Neural progenitor cell (in vitro differentiated cells): ENCODE measurements at regions not wholly inside any gene's neighbourhood (a gene's known extent, or its start where the extent isn't known, plus 50 kb on each side); places are given as distances from the start of the nearest gene placed in this dataset.
A peak's percentile ranks its signal among the peaks of the same experiment; 100 is the strongest.
"Not testable (repeated sequence)": the region's sequence is repeated elsewhere in the genome, so short reads cannot be mapped to it uniquely, and the experiment has no call there.

ENCODE experiments used
- DNase-seq: peaks from one replicate; pipeline ENCODE4 v3.0.0-alpha.2; 2016; ENCODE audit warnings: low spot score
- H2AFZ ChIP-seq: fragments of 200-600 bp; sonication (generic); replicated peaks from 2 replicates; pipeline ENCODE4 v1.6.1; 2016; ENCODE audit warnings: antibody characterized with exemption
- H3F3A ChIP-seq: fragments of 200-600 bp; sonication (generic); 2 replicates; pipeline ENCODE4 v1.6.1; 2016; ENCODE audit warnings: antibody characterized with exemption, low read depth
- H3K27ac ChIP-seq: fragments of 200-600 bp; sonication (generic); 2 replicates; pipeline ENCODE4 v1.5.1; 2016; ENCODE audit warnings: mild to moderate bottlenecking
- H3K27me3 ChIP-seq: fragments of 200-600 bp; sonication (generic); 2 replicates; pipeline ENCODE4 v1.6.1; 2016; ENCODE audit warnings: mild to moderate bottlenecking, moderate library complexity
- H3K36me3 ChIP-seq: fragments of 200-600 bp; sonication (generic); 2 replicates; pipeline ENCODE4 v1.5.1; 2016
- H3K4me1 ChIP-seq: fragments of 200-600 bp; sonication (generic); 2 replicates; pipeline ENCODE4 v1.6.1; 2016; ENCODE audit warnings: mixed run types
- H3K4me2 ChIP-seq: fragments of 200-600 bp; sonication (generic); 2 replicates; pipeline ENCODE4 v1.6.1; 2016
- H3K4me3 ChIP-seq: fragments of 200-600 bp; sonication (generic); 2 replicates; pipeline ENCODE4 v1.5.1; 2016
- H3K79me2 ChIP-seq: fragments of 200-600 bp; sonication (generic); 2 replicates; pipeline ENCODE4 v1.6.1; 2016; ENCODE audit warnings: low read depth
- H3K9ac ChIP-seq: fragments of 200-600 bp; sonication (generic); 2 replicates; pipeline ENCODE4 v1.6.1; 2016
- H3K9me3 ChIP-seq: fragments of 200-600 bp; sonication (generic); 2 replicates; pipeline ENCODE4 v1.5.1; 2016; ENCODE audit warnings: low read depth
- H4K20me1 ChIP-seq: fragments of 200-600 bp; sonication (generic); 2 replicates; pipeline ENCODE4 v1.6.1; 2016; ENCODE audit warnings: low read depth
- H3K27ac Mint-ChIP-seq: 3 replicates; pipeline ENCODE4 v1.8.0; 2021; ENCODE audit warnings: mixed read lengths
- H3K27me3 Mint-ChIP-seq: 2 replicates; pipeline ENCODE4 v1.8.0; 2022; ENCODE audit warnings: low read depth, mild to moderate bottlenecking, inconsistent platforms, moderate library complexity, mixed read lengths; ENCODE audit not compliant: insufficient read depth
- H3K36me3 Mint-ChIP-seq: 3 replicates; pipeline ENCODE4 v1.8.0; 2021; ENCODE audit warnings: mixed read lengths
- H3K4me1 Mint-ChIP-seq: 3 replicates; pipeline ENCODE4 v1.8.0; 2021; ENCODE audit warnings: mixed read lengths
- H3K4me3 Mint-ChIP-seq: 3 replicates; pipeline ENCODE4 v1.8.0; 2021; ENCODE audit warnings: mild to moderate bottlenecking, moderate library complexity, mixed read lengths
- H3K9me3 Mint-ChIP-seq: 3 replicates; pipeline ENCODE4 v1.8.0; 2020; ENCODE audit warnings: mixed read lengths
- EZH2 ChIP-seq: fragments of 200-600 bp; sonication (generic); IDR thresholded peaks from 2 replicates; pipeline ENCODE4 v1.6.1; 2017; ENCODE audit warnings: antibody characterized with exemption, mild to moderate bottlenecking, moderate library complexity
- EZH2phosphoT487 ChIP-seq: fragments of 200-600 bp; sonication (generic); IDR thresholded peaks from 2 replicates; pipeline ENCODE4 v1.6.1; 2017; ENCODE audit warnings: antibody characterized with exemption
- TF ChIP-seq, protein P1 (sequence below): fragments of 200-600 bp; sonication (generic); IDR thresholded peaks from 2 replicates; pipeline ENCODE4 v1.5.1; 2017; ENCODE audit warnings: antibody characterized with exemption, mild to moderate bottlenecking

DNA sequence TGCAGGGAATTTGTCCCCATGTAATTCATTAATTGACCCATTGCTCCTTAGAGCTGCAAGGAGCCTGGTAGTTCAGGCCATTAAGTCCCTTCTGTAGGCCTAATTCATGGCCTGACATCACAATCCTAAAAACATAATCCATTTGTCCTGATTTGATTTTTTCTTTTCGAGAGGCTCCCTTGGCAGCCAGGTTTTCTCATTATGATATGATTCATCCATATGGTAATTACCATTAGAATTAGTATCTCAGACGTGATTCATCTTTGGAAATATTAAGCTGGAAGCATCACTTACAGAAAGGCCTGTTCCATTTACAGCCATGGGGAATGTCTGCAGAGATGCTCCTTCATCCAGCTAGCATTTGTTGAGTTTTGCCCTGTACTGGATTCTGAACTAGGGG, 128.5 kb downstream of the PLCE1 start:
- no peak overlapping the region for H3K27ac Mint-ChIP-seq
- Histone ChIP-seq H3K4me3 (no peak overlapping the region), H3K27me3 (no peaks in the 10 kb centered on the region), H3K9me3 (no peaks in the 10 kb centered on the region), H3K27ac (no peak overlapping the region), H3K79me2 (no peaks in the 10 kb centered on the region), H3F3A (no peaks in the 10 kb centered on the region), H2AFZ (no peak overlapping the region), H3K9ac (no peak overlapping the region), H3K36me3 (no peaks in the 10 kb centered on the region), H3K4me2 (no peak overlapping the region), H3K4me1 (peaks cover 24% of the 10 kb centered on the region), H4K20me1 (no peaks in the 10 kb centered on the region)
- TF ChIP-seq EZH2 = no peak
- TF ChIP-seq, protein P1, sequence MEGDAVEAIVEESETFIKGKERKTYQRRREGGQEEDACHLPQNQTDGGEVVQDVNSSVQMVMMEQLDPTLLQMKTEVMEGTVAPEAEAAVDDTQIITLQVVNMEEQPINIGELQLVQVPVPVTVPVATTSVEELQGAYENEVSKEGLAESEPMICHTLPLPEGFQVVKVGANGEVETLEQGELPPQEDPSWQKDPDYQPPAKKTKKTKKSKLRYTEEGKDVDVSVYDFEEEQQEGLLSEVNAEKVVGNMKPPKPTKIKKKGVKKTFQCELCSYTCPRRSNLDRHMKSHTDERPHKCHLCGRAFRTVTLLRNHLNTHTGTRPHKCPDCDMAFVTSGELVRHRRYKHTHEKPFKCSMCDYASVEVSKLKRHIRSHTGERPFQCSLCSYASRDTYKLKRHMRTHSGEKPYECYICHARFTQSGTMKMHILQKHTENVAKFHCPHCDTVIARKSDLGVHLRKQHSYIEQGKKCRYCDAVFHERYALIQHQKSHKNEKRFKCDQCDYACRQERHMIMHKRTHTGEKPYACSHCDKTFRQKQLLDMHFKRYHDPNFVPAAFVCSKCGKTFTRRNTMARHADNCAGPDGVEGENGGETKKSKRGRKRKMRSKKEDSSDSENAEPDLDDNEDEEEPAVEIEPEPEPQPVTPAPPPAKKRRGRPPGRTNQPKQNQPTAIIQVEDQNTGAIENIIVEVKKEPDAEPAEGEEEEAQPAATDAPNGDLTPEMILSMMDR = no peak
- TF ChIP-seq EZH2phosphoT487 = no peak
- H3K4me3 Mint-ChIP-seq = no peak overlapping the region
- no peak for DNase-seq
- H3K27me3 Mint-ChIP-seq = peaks cover 2% of the 10 kb centered on the region
- no peaks in the 10 kb centered on the region for H3K36me3 Mint-ChIP-seq
- H3K4me1 Mint-ChIP-seq = peaks cover 6% of the 10 kb centered on the region
- peaks cover 3% of the 10 kb centered on the region for H3K9me3 Mint-ChIP-seq

DNA sequence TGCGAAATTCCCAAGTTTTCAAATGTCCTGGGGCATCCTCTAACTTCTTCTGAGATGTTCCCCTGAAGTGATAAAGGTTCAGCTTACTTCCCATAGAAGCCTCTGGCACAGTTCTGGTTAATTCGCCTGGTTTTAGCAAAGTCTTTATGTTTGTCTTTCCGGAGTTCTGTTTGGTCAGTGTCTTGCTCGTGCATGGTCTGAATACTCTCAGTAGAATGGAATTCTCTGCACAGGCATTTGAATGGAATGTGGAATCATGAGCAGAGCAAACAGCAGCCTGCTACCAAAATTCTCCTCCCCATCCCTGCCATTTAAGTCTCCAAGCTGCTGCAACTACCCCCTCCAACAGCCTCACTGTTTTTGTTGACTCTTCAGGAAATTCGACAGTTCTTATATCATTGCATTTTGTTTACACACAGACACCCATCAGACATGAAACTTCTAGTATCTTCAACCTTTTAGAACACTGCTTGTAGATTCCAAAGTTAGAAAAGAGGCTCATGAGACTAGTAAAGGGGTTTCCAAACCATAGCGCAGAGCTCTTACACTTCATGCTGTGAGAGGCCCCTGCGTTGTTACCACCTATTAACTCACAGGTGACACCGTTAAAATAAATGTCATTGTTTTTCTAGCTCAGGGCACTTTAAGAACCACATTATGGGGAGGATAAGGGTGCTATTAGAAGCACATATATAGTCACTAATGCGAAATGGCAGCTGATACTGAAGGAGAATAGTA, 129.7 kb downstream of the PLCE1 start:
- H2AFZ ChIP-seq = peak overlapping the region; percentile 30
- H3F3A ChIP-seq = no peaks in the 10 kb centered on the region
- peak overlapping the region; percentile 6 for H3K4me2 ChIP-seq
- H3K27me3 ChIP-seq = no peaks in the 10 kb centered on the region
- TF ChIP-seq EZH2 = no peak
- TF ChIP-seq, protein P1 = no peak
- TF ChIP-seq EZH2phosphoT487 = no peak
- H3K4me1 ChIP-seq = peaks cover 24% of the 10 kb centered on the region
- H3K9ac ChIP-seq = no peak overlapping the region
- no peaks in the 10 kb centered on the region for H3K36me3 ChIP-seq
- no peak overlapping the region for H3K4me3 ChIP-seq
- no peaks in the 10 kb centered on the region for H3K36me3 Mint-ChIP-seq
- H3K27ac ChIP-seq = no peak overlapping the region
- DNase-seq = peak; percentile 48
- H3K27me3 Mint-ChIP-seq = peaks cover under 1% of the 10 kb centered on the region
- H4K20me1 ChIP-seq = no peaks in the 10 kb centered on the region
- peaks cover 2% of the 10 kb centered on the region for H3K9me3 Mint-ChIP-seq
- no peaks in the 10 kb centered on the region for H3K9me3 ChIP-seq
- peaks cover 6% of the 10 kb centered on the region for H3K4me1 Mint-ChIP-seq
- no peaks in the 10 kb centered on the region for H3K79me2 ChIP-seq
- H3K4me3 Mint-ChIP-seq = no peak overlapping the region
- no peak overlapping the region for H3K27ac Mint-ChIP-seq

- not testable (repeated sequence) for H3K27me3 ChIP-seq, H3K9me3 Mint-ChIP-seq, H3K4me1 Mint-ChIP-seq, H3K36me3 Mint-ChIP-seq, H3K4me3 ChIP-seq, H3F3A ChIP-seq, H3K36me3 ChIP-seq, H3K4me2 ChIP-seq, H3K4me3 Mint-ChIP-seq, H3K9ac ChIP-seq, H3K27ac Mint-ChIP-seq, H4K20me1 ChIP-seq, H3K27me3 Mint-ChIP-seq, H2AFZ ChIP-seq, H3K79me2 ChIP-seq, DNase-seq, H3K27ac ChIP-seq, H3K9me3 ChIP-seq
- H3K4me1 ChIP-seq = peaks cover 24% of the 10 kb centered on the region
Observed at GRCh38 chr10:94124147-94124546, 130.4 kb downstream of the PLCE1 start.

DNA sequence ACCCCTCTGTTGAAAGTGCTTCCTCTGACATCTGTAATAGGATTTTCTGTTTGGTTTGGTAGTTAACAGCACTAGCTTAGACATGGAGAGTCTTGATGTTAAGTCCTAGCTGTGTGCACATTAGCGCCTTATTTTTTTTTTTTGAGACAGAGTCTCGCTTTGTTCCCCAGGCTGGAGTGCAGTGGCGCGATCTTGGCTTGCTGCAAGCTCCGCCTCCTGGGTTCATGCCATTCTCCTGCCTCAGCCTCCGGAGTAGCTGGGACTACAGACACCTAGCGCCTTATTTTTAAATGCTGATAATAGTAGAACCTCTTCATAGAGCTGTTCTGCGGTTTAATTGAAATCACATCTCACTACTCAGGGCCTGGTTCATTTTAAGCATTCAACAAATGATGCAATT, 131.5 kb downstream of the PLCE1 start:
- H3K4me2 ChIP-seq = not testable (repeated sequence)

More for the DNA sequence above, 131.5 kb downstream of the PLCE1 start:
- H3K27me3 Mint-ChIP-seq, H3K27ac ChIP-seq, H3K79me2 ChIP-seq, H3K9ac ChIP-seq, H3K36me3 Mint-ChIP-seq, H3K9me3 ChIP-seq, H3K4me3 ChIP-seq, H3K9me3 Mint-ChIP-seq, H3K27ac Mint-ChIP-seq, H3F3A ChIP-seq, DNase-seq, H3K36me3 ChIP-seq, H3K27me3 ChIP-seq, H3K4me3 Mint-ChIP-seq, H3K4me1 Mint-ChIP-seq, H4K20me1 ChIP-seq: not testable (repeated sequence)
- Histone ChIP-seq H3K4me1 (peaks cover 24% of the 10 kb centered on the region), H2AFZ (peak overlapping the region; percentile 5)
